ENCODE measurements at regions not wholly inside any gene's neighbourhood (a gene's known extent, or its start where the extent isn't known, plus 50 kb on each side); places are given as distances from the start of the nearest gene placed in this dataset.

DNA sequence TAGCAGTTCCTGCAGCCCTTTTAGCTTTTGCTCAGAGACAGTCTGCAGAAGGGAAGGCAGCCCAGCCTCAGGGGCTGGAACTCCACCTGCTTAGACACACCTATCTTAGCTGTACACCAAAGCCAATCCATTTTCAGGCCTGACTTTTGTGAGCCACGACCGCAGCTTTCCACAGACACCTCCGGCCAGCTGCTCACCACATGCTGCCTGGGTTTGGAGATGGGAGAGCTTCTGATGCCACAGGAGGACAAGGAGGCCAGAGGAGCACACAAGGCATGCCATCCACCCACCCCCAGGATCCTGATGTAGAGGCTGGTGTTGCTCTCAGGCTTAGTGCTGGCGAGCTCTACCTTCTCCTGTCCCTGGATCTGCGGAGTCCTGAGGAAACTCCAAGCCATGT lies 141.8 kb upstream of the NALF2 start:
- TF ChIP-seq POU2F2 (IDR thresholded peaks at IDR 0.05; ENCODE audit: low read depth, low read length) (no peak), POLR2A (IDR thresholded peaks at IDR 0.05; ENCODE audit: low read depth, low read length) (no peak)
